HG02840 (cell line): ENCODE measurements at regions not wholly inside any gene's neighbourhood (a gene's known extent, or its start where the extent isn't known, plus 50 kb on each side); places are given as distances from the start of the nearest gene placed in this dataset.

Source experiments
- ATAC-seq: cut with Tn5 transposase; IDR thresholded peaks from one replicate; pipeline ENCODE4 v1.9.1; 2021; ENCODE audit warnings: mild to moderate bottlenecking, moderate library complexity, moderate number of reproducible peaks; ENCODE audit not compliant: unreplicated experiment, low FRiP score

GRCh38 chr9:108724122-108724521, 131.7 kb downstream of the ACTL7B start:
- ATAC-seq, result no peak

- no peak for ATAC-seq
These were observed 133.4 kb downstream of the ACTL7B start for GRCh38 chr9:108722396-108722795.

GRCh38 chr9:108720191-108720642, 135.6 kb downstream of the ACTL7B start:
- ATAC-seq, result no peak

GRCh38 chr9:108710424-108710823, 145.4 kb downstream of the ACTL7B start:
- ATAC-seq, result no peak

GRCh38 chr9:108709997-108710396, 145.8 kb downstream of the ACTL7B start:
- ATAC-seq, result no peak

GRCh38 chr9:108709126-108709525, 146.7 kb downstream of the ACTL7B start:
- ATAC-seq, result no peak

GRCh38 chr9:108708448-108708847, 147.3 kb downstream of the ACTL7B start:
- ATAC-seq, result no peak

GRCh38 chr9:108707120-108707519, 148.7 kb downstream of the ACTL7B start:
- no peak for ATAC-seq

GRCh38 chr9:108704156-108704852, 151.5 kb downstream of the ACTL7B start:
- ATAC-seq, result no peak

GRCh38 chr9:108703429-108703828, 152.4 kb downstream of the ACTL7B start:
- ATAC-seq, result no peak

- no peak for ATAC-seq
These were observed 153.1 kb downstream of the ACTL7B start for GRCh38 chr9:108702681-108703080.

- no peak for ATAC-seq
These were observed 157.0 kb downstream of the ACTL7B start for GRCh38 chr9:108698801-108699200.

- no peak for ATAC-seq
These were observed 157.6 kb downstream of the ACTL7B start for GRCh38 chr9:108698231-108698630.

- no peak for ATAC-seq
These were observed 159.6 kb downstream of the ACTL7B start for GRCh38 chr9:108696156-108696555.

- ATAC-seq, result no peak
These were observed 161.6 kb downstream of the ACTL7B start for GRCh38 chr9:108694170-108694569.

GRCh38 chr9:108691614-108692013, 164.2 kb downstream of the ACTL7B start:
- no peak for ATAC-seq

GRCh38 chr9:108688676-108689075, 167.1 kb downstream of the ACTL7B start:
- no peak for ATAC-seq

GRCh38 chr9:108688051-108688450, 167.7 kb downstream of the ACTL7B start:
- no peak for ATAC-seq

- no peak for ATAC-seq
These were observed 168.5 kb downstream of the ACTL7B start for GRCh38 chr9:108687006-108687987.

GRCh38 chr9:108684288-108685025, 171.3 kb downstream of the ACTL7B start:
- no peak for ATAC-seq

- ATAC-seq, result no peak
These were observed 172.5 kb downstream of the ACTL7B start for GRCh38 chr9:108683245-108683644.
